ENCODE measurements at regions not wholly inside any gene's neighbourhood (a gene's known extent, or its start where the extent isn't known, plus 50 kb on each side); places are given as distances from the start of the nearest gene placed in this dataset.

DNA sequence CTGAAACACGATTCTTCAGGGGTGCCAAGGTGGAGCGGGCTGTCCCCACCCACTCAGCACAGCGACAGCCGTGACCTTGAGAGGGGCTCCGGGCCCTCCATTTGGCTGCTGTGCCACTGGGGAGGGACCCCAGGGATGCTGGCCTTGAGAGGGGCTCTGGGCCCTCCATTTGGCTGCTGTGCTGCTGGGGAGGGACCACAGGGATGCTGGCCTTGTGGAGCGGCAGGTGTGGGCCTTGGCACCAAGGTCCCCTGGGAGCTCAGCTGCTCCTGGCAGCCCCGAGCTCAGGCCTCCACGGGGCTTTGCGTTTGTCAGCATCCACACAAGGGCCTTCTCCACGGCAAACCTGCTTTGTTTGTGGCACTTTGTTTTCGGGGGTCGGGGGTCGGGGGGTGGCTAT is 137.6 kb upstream of the LPCAT1 start:
- no TSS peak for BruUV-seq (replicated peaks)
- Histone ChIP-seq H3K9ac (ENCODE audit: low read length) (no peak overlapping the region), H3K4me3 (replicated peaks in 1 of 2; ENCODE audit: low read depth in 1 of 2, low read length in 2 of 2) (no peak overlapping the region), H4K20me1 (ENCODE audit: insufficient read depth) (no peaks in the 10 kb centered on the region), H3K9me3 (ENCODE audit: control insufficient read depth in 1 of 2, insufficient read depth in 1 of 2, low read depth in 1 of 2, low read length in 2 of 2) (no peaks in the 10 kb centered on the region), H3K27me3 (ENCODE audit: insufficient read depth, low read length) (peaks cover 6% of the 10 kb centered on the region; the same call in 1 of the 2 replicates), H3K4me2 (ENCODE audit: low read length) (no peak overlapping the region), H3K9me2 (ENCODE audit: insufficient read depth) (no peaks in the 10 kb centered on the region), H2AFZ (ENCODE audit: low read depth, low read length, poor library complexity, severe bottlenecking) (no peak overlapping the region), H3K4me1 (ENCODE audit: control insufficient read depth in 1 of 2, insufficient read depth in 2 of 2, low read length in 2 of 2) (no peaks in the 10 kb centered on the region), H3K36me3 (ENCODE audit: control insufficient read depth in 1 of 2, insufficient read depth in 2 of 2, low read length in 2 of 2) (no peaks in the 10 kb centered on the region), H3K27ac (ENCODE audit: low read depth, low read length) (no peak overlapping the region), H3K79me2 (ENCODE audit: insufficient read depth, low read length) (no peaks in the 10 kb centered on the region)
- ChIA-PET RAD21 (ENCODE audit: low non-redundant PET in 1 of 2, low total read pairs in 2 of 2, uncharacterized antibody in 2 of 2, unreplicated experiment in 2 of 2) (no interaction called here), CTCF (no interaction called here), POLR2A (no interaction called here)
- ATAC-seq, result no peak
- no peak for TF ChIP-seq POLR2AphosphoS5 (IDR thresholded peaks at IDR 0.05; ENCODE audit: low read depth, low read length)
- TF ChIP-seq, protein P1, sequence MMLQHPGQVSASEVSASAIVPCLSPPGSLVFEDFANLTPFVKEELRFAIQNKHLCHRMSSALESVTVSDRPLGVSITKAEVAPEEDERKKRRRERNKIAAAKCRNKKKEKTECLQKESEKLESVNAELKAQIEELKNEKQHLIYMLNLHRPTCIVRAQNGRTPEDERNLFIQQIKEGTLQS (IDR thresholded peaks at IDR 0.05), result no peak
- no peak for TF ChIP-seq ZFX (IDR thresholded peaks at IDR 0.05)
- TF ChIP-seq, protein P2, sequence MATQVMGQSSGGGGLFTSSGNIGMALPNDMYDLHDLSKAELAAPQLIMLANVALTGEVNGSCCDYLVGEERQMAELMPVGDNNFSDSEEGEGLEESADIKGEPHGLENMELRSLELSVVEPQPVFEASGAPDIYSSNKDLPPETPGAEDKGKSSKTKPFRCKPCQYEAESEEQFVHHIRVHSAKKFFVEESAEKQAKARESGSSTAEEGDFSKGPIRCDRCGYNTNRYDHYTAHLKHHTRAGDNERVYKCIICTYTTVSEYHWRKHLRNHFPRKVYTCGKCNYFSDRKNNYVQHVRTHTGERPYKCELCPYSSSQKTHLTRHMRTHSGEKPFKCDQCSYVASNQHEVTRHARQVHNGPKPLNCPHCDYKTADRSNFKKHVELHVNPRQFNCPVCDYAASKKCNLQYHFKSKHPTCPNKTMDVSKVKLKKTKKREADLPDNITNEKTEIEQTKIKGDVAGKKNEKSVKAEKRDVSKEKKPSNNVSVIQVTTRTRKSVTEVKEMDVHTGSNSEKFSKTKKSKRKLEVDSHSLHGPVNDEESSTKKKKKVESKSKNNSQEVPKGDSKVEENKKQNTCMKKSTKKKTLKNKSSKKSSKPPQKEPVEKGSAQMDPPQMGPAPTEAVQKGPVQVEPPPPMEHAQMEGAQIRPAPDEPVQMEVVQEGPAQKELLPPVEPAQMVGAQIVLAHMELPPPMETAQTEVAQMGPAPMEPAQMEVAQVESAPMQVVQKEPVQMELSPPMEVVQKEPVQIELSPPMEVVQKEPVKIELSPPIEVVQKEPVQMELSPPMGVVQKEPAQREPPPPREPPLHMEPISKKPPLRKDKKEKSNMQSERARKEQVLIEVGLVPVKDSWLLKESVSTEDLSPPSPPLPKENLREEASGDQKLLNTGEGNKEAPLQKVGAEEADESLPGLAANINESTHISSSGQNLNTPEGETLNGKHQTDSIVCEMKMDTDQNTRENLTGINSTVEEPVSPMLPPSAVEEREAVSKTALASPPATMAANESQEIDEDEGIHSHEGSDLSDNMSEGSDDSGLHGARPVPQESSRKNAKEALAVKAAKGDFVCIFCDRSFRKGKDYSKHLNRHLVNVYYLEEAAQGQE (IDR thresholded peaks at IDR 0.05; ENCODE audit: low read depth), result no peak
- TF ChIP-seq ELF1 (IDR thresholded peaks at IDR 0.05; ENCODE audit: borderline replicate concordance, low read depth), result no peak
- TF ChIP-seq, protein P3, sequence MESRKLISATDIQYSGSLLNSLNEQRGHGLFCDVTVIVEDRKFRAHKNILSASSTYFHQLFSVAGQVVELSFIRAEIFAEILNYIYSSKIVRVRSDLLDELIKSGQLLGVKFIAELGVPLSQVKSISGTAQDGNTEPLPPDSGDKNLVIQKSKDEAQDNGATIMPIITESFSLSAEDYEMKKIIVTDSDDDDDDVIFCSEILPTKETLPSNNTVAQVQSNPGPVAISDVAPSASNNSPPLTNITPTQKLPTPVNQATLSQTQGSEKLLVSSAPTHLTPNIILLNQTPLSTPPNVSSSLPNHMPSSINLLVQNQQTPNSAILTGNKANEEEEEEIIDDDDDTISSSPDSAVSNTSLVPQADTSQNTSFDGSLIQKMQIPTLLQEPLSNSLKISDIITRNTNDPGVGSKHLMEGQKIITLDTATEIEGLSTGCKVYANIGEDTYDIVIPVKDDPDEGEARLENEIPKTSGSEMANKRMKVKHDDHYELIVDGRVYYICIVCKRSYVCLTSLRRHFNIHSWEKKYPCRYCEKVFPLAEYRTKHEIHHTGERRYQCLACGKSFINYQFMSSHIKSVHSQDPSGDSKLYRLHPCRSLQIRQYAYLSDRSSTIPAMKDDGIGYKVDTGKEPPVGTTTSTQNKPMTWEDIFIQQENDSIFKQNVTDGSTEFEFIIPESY (IDR thresholded peaks at IDR 0.05; ENCODE audit: extremely low read depth, insufficient replicate concordance, low read length), result no peak
- TF ChIP-seq, protein P4, sequence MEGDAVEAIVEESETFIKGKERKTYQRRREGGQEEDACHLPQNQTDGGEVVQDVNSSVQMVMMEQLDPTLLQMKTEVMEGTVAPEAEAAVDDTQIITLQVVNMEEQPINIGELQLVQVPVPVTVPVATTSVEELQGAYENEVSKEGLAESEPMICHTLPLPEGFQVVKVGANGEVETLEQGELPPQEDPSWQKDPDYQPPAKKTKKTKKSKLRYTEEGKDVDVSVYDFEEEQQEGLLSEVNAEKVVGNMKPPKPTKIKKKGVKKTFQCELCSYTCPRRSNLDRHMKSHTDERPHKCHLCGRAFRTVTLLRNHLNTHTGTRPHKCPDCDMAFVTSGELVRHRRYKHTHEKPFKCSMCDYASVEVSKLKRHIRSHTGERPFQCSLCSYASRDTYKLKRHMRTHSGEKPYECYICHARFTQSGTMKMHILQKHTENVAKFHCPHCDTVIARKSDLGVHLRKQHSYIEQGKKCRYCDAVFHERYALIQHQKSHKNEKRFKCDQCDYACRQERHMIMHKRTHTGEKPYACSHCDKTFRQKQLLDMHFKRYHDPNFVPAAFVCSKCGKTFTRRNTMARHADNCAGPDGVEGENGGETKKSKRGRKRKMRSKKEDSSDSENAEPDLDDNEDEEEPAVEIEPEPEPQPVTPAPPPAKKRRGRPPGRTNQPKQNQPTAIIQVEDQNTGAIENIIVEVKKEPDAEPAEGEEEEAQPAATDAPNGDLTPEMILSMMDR (IDR thresholded peaks at IDR 0.05 in 2 of 3, conservative IDR thresholded peaks at IDR 0.05 in 1 of 3; ENCODE audit: borderline replicate concordance in 1 of 3, insufficient read depth in 1 of 3, low read depth in 2 of 3, low read length in 2 of 3), result no peak
- TF ChIP-seq, protein P5, sequence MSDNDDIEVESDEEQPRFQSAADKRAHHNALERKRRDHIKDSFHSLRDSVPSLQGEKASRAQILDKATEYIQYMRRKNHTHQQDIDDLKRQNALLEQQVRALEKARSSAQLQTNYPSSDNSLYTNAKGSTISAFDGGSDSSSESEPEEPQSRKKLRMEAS (IDR thresholded peaks at IDR 0.05), result no peak
- TF ChIP-seq EGR1 (IDR thresholded peaks at IDR 0.05; ENCODE audit: low read depth), result no peak
- TF ChIP-seq RAD21 (IDR thresholded peaks at IDR 0.05; ENCODE audit: low read depth), result no peak
- no peak for TF ChIP-seq EZH2phosphoT487 (IDR thresholded peaks at IDR 0.05; ENCODE audit: borderline replicate concordance)
- no peak for TF ChIP-seq EZH2 (IDR thresholded peaks at IDR 0.05)
- no peak for TF ChIP-seq SRF (IDR thresholded peaks at IDR 0.05; ENCODE audit: low read depth)
- TF ChIP-seq TCF7L2 (IDR thresholded peaks at IDR 0.05; ENCODE audit: borderline replicate concordance, extremely low read depth, insufficient read depth, insufficient read length), result no peak
- DNase-seq (ENCODE audit: low read depth, low spot score), result no peak
- intact Hi-C loops (cut with micrococcal nuclease), result no loop called here
